Chondrocyte (in vitro differentiated cells): ENCODE measurements at regions not wholly inside any gene's neighbourhood (a gene's known extent, or its start where the extent isn't known, plus 50 kb on each side); places are given as distances from the start of the nearest gene placed in this dataset.

Experiments used
- DNase-seq: peaks from one replicate; pipeline ENCODE4 v3.0.0; 2021; ENCODE audit warnings: mixed read lengths, low spot score
- H3K27ac Mint-ChIP-seq: one replicate; pipeline ENCODE4 v1.8.0; 2021; ENCODE audit warnings: mild to moderate bottlenecking, moderate library complexity, mixed read lengths; ENCODE audit not compliant: unreplicated experiment
- H3K27me3 Mint-ChIP-seq: 2 replicates; pipeline ENCODE4 v1.8.0; 2021; ENCODE audit warnings: low read depth, mixed read lengths
- H3K36me3 Mint-ChIP-seq: 2 replicates; pipeline ENCODE4 v1.8.0; 2021; ENCODE audit warnings: low read depth, mixed read lengths
- H3K4me1 Mint-ChIP-seq: 2 replicates; pipeline ENCODE4 v1.8.0; 2021; ENCODE audit warnings: low read depth, mild to moderate bottlenecking, mixed read lengths
- H3K4me3 Mint-ChIP-seq: one replicate; pipeline ENCODE4 v1.8.0; 2021; ENCODE audit warnings: mild to moderate bottlenecking, moderate library complexity, mixed read lengths; ENCODE audit not compliant: unreplicated experiment
- H3K9me3 Mint-ChIP-seq: 2 replicates; pipeline ENCODE4 v1.8.0; 2021; ENCODE audit warnings: low read depth, mixed read lengths
- TF ChIP-seq, protein P1 (sequence below): fragments of 200-600 bp; sonication (generic); IDR thresholded peaks from 2 replicates; pipeline ENCODE4 v1.5.0; 2021; ENCODE audit warnings: antibody characterized with exemption, mild to moderate bottlenecking, moderate library complexity

DNA sequence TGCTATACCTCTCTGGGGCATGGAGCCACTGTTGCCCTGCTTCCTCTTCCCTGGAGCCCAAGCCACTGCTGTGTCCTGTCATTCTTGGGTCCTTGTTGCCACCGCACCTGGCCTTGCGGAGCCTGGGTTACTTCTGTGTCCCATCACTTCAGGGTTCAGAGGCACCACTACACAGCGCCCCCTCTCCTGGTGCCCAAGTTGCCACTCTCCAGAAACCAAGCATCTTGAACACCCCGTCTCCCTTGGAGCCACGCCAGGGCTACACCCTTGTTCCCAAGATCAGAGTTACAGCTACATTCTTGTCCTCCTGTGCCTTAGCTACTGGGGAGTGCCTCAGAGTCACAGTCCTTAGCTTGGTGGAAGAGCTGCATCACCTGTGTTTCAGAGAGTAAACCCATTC is 147.2 kb upstream of the CD180 start:
- peaks cover 17% of the 10 kb centered on the region for H3K9me3 Mint-ChIP-seq
- TF ChIP-seq, protein P1, sequence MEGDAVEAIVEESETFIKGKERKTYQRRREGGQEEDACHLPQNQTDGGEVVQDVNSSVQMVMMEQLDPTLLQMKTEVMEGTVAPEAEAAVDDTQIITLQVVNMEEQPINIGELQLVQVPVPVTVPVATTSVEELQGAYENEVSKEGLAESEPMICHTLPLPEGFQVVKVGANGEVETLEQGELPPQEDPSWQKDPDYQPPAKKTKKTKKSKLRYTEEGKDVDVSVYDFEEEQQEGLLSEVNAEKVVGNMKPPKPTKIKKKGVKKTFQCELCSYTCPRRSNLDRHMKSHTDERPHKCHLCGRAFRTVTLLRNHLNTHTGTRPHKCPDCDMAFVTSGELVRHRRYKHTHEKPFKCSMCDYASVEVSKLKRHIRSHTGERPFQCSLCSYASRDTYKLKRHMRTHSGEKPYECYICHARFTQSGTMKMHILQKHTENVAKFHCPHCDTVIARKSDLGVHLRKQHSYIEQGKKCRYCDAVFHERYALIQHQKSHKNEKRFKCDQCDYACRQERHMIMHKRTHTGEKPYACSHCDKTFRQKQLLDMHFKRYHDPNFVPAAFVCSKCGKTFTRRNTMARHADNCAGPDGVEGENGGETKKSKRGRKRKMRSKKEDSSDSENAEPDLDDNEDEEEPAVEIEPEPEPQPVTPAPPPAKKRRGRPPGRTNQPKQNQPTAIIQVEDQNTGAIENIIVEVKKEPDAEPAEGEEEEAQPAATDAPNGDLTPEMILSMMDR: no peak
- H3K4me1 Mint-ChIP-seq: peaks cover 5% of the 10 kb centered on the region
- no peak overlapping the region for H3K27ac Mint-ChIP-seq
- H3K27me3 Mint-ChIP-seq: no peaks in the 10 kb centered on the region
- H3K4me3 Mint-ChIP-seq: no peak overlapping the region
- no peak for DNase-seq
- peaks cover 2% of the 10 kb centered on the region for H3K36me3 Mint-ChIP-seq

DNA sequence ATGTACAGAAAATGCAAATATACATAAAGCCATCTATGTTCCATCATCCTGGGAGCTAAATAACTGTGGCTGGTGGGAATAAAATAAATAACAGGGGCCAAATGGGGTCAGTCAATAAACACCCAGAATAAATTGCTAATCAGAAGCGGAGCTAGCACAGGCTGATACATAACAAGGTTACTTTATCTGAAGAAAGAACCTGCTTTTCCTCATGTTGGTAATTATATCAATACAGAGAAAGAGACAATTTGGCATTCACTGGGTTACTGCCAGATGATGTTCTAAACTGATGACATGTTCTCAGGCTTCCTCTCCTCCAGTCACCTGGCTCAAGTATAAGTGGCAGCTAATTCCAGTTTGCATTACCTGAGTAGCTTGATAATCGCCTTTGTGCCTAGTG is 144.9 kb upstream of the CD180 start:
- DNase-seq: no peak
- TF ChIP-seq, protein P1: no peak
- peaks cover 14% of the 10 kb centered on the region for H3K9me3 Mint-ChIP-seq
- H3K27ac Mint-ChIP-seq: no peak overlapping the region
- peaks cover 2% of the 10 kb centered on the region for H3K36me3 Mint-ChIP-seq
- no peak overlapping the region for H3K4me3 Mint-ChIP-seq
- H3K27me3 Mint-ChIP-seq: no peaks in the 10 kb centered on the region
- H3K4me1 Mint-ChIP-seq: peaks cover 5% of the 10 kb centered on the region

DNA sequence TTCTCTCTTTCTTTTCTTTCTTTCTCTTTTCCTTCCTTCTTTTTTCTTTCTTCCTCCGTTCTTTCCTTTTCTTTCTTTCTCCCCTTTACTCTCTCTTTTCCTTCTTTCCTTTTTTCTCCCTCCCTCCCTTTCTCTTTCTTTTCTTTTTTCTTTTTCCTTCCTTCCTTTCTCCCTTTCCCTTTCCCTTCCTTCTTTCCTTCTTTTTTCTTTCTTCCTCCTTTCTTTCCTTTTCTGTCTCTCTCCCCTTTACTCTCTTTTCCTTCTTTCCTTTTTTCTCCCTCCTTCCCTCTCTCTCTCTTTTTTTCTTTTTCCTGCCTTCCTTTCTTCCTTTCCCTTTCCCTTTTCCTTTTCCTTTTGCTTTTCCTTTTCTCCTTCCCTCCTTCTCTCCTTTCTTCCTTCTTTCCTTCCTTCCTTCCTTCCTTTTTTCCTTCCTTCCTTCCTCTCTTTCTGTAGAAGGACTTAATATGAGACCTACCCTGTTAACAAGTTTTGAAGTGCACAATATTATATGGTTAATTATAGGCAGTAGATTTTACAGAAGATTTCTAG is 142.7 kb upstream of the CD180 start:
- TF ChIP-seq, protein P1: no peak
- H3K27me3 Mint-ChIP-seq: no peaks in the 10 kb centered on the region
- H3K36me3 Mint-ChIP-seq: no peaks in the 10 kb centered on the region
- H3K4me3 Mint-ChIP-seq: no peak overlapping the region
- H3K4me1 Mint-ChIP-seq: peaks cover 5% of the 10 kb centered on the region
- DNase-seq: no peak
- H3K27ac Mint-ChIP-seq: no peak overlapping the region
- H3K9me3 Mint-ChIP-seq: peaks cover 3% of the 10 kb centered on the region

DNA sequence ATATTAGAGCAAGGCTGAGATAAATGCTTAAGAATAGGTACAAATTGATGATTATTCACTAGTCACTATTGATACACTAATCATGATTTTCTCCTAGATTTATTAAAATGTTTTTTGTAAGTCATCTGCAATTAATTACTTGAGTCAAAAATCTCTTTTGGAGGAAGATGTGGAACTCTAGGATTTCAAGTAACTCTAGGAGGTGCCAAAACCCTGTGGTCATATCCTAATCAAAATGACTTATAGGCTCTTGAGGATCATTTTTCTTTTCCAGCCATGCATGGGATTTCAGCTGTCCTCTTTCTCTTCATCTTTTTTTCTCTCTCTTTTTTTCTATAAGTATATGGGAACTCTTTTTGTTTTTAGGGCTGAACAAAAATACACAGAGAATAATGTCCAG is 141.8 kb upstream of the CD180 start:
- Mint-ChIP-seq H3K27me3 (no peaks in the 10 kb centered on the region), H3K4me3 (no peak overlapping the region), H3K36me3 (no peaks in the 10 kb centered on the region), H3K27ac (no peak overlapping the region), H3K9me3 (no peaks in the 10 kb centered on the region), H3K4me1 (peaks cover 5% of the 10 kb centered on the region)
- DNase-seq: no peak
- TF ChIP-seq, protein P1: peak; percentile 56

DNA sequence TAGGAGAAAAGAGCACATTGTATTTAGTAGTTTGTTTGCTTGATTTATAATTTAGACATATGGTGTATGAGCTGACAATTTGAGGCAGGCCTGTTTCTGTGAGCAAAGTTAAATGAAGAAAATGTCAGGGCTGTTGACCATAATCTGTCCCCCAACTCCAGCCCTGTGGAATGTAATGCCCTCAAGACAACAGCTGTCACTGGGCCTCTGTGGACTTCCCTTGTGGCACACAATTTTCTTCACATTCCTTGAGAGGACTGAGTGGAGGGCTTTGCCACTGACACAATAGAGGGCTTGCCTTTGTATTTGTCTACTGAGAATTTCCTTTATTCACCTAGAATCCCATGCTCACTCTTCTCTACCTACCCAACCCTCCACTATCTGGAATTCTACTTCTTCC is 141.2 kb upstream of the CD180 start:
- Mint-ChIP-seq H3K4me1 (peaks cover 5% of the 10 kb centered on the region), H3K27ac (no peak overlapping the region), H3K4me3 (no peak overlapping the region), H3K27me3 (no peaks in the 10 kb centered on the region), H3K36me3 (peaks cover 2% of the 10 kb centered on the region), H3K9me3 (peaks cover 3% of the 10 kb centered on the region)
- no peak for DNase-seq
- TF ChIP-seq, protein P1: no peak
